ENCODE measurements at regions not wholly inside any gene's neighbourhood (a gene's known extent, or its start where the extent isn't known, plus 50 kb on each side); places are given as distances from the start of the nearest gene placed in this dataset.

GRCh38 chr2:64861452-64862397 lies 127.5 kb upstream of the SLC1A4 start:
- TF ChIP-seq CTCF (IDR thresholded peaks at IDR 0.05; ENCODE audit: extremely low read depth in 1 of 2, insufficient read depth in 1 of 2, low read depth in 1 of 2, low read length in 2 of 2) = no peak
- TF ChIP-seq POLR2A (IDR thresholded peaks at IDR 0.05; ENCODE audit: low read depth, low read length) = no peak

Data from endothelial cell of umbilical vein (primary cell).